Gastrocnemius medialis (tissue), 4 donors: ENCODE measurements at regions not wholly inside any gene's neighbourhood (a gene's known extent, or its start where the extent isn't known, plus 50 kb on each side); places are given as distances from the start of the nearest gene placed in this dataset.

ENCODE experiments used
- POLR2A ChIP-seq, 2 donors: fragments of 450-650 bp; IDR thresholded peaks; one replicate each; pipeline ENCODE4 v1.6.1; 2017; ENCODE audit warnings: antibody characterized with exemption in 2 of 2, mild to moderate bottlenecking in 2 of 2, moderate library complexity in 2 of 2
- TF ChIP-seq, protein P1 (sequence below), 5 experiments: fragments of 450-650 bp in 3 of 5; fragments of 200-600 bp in 2 of 5; sonication (generic) in 2 of 5; IDR thresholded peaks in 4 of 5; conservative IDR thresholded peaks in 1 of 5; 1 replicate in 4 of 5; 2 replicates in 1 of 5; pipeline ENCODE4 v1.5.1; 2016 to 2019; ENCODE audit warnings: antibody characterized with exemption in 5 of 5, mild to moderate bottlenecking in 3 of 5, moderate library complexity in 3 of 5

DNA sequence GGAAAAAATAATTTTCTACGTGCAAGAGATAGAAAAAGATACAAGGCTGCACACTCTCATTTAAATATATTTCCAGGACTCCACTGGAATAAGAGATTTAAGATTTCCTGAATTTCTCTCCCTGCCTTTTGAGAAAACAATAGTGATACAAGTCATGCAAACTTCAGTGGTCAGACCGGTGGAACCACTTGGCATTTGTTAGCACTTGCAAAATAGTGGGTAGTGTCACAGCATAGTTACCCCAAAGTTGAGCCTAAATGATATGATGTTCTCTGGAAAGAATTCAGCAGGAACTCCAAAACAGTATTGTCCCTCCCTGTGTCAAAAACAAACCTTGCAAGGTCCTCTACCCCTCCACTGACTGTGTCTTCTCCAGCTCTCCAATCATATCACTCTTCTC lies 102.3 kb downstream of the ANKRD50 start:
- TF ChIP-seq, protein P1, sequence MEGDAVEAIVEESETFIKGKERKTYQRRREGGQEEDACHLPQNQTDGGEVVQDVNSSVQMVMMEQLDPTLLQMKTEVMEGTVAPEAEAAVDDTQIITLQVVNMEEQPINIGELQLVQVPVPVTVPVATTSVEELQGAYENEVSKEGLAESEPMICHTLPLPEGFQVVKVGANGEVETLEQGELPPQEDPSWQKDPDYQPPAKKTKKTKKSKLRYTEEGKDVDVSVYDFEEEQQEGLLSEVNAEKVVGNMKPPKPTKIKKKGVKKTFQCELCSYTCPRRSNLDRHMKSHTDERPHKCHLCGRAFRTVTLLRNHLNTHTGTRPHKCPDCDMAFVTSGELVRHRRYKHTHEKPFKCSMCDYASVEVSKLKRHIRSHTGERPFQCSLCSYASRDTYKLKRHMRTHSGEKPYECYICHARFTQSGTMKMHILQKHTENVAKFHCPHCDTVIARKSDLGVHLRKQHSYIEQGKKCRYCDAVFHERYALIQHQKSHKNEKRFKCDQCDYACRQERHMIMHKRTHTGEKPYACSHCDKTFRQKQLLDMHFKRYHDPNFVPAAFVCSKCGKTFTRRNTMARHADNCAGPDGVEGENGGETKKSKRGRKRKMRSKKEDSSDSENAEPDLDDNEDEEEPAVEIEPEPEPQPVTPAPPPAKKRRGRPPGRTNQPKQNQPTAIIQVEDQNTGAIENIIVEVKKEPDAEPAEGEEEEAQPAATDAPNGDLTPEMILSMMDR (IDR thresholded peaks at IDR 0.05 in 4 of 5, conservative IDR thresholded peaks at IDR 0.05 in 1 of 5) = no peak
- no peak for TF ChIP-seq POLR2A (IDR thresholded peaks at IDR 0.05)
